VCaP (cell line): ENCODE measurements at regions not wholly inside any gene's neighbourhood (a gene's known extent, or its start where the extent isn't known, plus 50 kb on each side); places are given as distances from the start of the nearest gene placed in this dataset.

Experiments used
- H3K27ac ChIP-seq: fragments of 450-650 bp; 2 replicates; pipeline ENCODE4 v1.5.1; 2017
- TF ChIP-seq, protein P1 (sequence below): fragments of 450-650 bp; conservative IDR thresholded peaks from 2 replicates; pipeline ENCODE4 v1.5.1; 2017; ENCODE audit warnings: mild to moderate bottlenecking, moderate library complexity

DNA sequence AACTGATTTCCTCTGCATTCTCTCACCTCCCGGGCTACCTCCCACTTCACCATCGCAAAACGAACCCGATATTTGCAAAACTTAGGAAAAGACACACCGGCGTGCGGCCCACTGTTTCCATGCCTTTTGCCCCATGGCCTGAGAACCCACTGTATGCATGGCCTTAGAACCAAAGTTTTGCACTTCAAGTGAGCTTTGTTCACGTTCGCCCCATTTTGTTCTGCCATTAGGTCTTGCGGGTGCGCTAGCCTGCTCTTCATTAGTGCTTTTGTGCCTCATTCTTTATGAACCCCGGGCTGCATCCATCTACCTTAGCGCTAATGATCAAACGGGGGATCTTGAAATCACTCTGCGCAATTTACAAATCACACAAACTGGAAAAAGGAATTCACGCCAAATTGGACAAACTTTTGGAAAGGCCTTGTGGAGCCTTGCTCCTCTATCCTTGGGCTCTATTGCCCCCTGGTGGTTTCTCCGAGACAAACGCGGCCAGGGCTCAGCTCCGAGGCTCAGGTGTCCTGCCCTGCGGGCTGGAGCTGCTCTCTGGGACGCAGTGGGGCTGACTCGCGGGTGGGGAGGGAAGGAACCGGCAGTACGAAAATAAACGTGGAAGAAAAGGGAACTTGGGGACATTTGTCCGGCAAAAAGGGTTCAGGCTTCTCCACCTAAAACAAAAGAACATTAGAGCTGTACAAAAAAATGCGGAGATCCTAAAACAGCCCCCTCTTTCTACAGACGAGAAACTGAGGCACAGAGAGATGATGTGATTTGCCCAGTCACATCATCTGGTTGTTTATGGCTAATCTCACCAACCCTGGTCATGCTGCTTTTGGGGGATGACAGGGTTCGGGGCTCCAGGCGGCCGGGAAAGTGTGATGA lies 300.4 kb upstream of the NFE2L3 start:
- H3K27ac ChIP-seq = peak overlapping the region; percentile 93
- TF ChIP-seq, protein P1, sequence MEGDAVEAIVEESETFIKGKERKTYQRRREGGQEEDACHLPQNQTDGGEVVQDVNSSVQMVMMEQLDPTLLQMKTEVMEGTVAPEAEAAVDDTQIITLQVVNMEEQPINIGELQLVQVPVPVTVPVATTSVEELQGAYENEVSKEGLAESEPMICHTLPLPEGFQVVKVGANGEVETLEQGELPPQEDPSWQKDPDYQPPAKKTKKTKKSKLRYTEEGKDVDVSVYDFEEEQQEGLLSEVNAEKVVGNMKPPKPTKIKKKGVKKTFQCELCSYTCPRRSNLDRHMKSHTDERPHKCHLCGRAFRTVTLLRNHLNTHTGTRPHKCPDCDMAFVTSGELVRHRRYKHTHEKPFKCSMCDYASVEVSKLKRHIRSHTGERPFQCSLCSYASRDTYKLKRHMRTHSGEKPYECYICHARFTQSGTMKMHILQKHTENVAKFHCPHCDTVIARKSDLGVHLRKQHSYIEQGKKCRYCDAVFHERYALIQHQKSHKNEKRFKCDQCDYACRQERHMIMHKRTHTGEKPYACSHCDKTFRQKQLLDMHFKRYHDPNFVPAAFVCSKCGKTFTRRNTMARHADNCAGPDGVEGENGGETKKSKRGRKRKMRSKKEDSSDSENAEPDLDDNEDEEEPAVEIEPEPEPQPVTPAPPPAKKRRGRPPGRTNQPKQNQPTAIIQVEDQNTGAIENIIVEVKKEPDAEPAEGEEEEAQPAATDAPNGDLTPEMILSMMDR = peak; percentile 87

DNA sequence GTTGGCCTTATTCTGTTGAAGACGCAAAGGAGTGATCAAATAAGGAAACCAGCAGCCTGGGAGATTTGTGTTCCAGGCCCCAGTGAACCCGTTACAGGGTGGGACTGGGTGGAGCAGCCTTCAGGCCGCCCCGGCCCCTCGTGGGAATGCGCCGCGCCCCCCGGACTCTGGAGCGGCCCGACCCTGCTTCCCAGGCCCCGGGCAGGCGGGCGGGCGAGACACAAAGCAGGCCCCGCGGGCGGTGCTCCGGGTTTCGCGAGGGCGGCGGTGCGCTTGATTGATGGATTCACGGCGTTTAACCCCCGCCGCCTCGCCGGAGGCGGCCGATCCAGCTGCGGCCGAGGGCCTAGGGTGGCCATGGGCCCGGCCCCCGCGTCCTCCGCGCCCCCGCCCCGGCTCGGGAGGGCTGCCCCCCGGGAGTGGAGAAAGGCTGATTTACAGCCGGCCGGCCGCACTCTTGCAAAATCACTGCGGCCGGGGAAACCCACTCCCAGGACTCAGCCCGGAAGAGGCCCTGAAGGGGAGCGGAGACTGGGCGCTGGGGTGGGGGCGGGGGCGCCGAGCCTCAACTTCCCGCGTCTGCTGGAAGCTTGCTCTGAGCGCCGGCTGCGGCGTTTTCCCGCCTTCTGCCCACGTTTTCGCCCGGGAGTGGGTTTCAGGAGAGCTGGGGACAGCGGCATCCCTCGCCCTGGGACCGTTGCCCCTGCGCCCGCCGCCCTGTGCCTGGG lies 299.6 kb upstream of the NFE2L3 start:
- TF ChIP-seq, protein P1 = no peak
- H3K27ac ChIP-seq = peak overlapping the region; percentile 93; the same call in 1 of the 2 replicates

DNA sequence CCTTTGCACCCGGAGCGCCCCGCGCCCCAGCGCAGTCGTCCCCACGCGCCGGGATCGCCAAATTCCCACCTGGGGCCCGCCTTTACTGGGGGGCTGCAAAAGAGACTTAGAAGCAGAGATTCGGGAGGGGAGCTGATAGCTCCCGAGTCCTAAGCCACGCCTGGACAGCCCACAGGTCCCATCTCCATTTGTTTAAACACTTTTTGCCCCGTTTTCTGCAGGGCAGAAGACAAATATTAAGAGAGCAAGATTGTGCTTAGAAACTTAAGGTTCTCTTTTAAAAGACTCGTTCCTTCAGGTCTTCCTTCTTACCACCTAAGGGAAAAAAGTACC lies 299.1 kb upstream of the NFE2L3 start:
- TF ChIP-seq, protein P1 = no peak
- no peak overlapping the region; the same call in 1 of the 2 replicates for H3K27ac ChIP-seq

DNA sequence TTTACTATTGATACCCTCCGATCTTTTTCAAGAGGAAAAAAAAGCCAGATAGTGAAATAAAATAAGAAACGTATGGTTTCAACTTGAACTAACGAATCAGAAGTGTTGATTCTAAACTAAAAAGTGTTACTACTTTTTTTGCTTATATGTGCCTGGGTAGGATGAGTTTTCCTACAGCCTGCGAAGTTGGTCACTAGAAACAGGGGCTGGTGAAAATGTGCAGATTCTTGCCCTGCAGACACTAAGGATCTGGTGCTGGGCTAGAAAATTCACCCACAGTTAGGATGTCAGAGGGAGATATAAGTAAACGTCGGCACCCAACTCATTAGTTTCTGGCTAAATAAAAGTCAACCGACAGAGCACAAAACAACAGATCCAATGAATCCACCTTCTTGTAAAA lies 298.7 kb upstream of the NFE2L3 start:
- TF ChIP-seq, protein P1 = no peak
- H3K27ac ChIP-seq = no peak overlapping the region

DNA sequence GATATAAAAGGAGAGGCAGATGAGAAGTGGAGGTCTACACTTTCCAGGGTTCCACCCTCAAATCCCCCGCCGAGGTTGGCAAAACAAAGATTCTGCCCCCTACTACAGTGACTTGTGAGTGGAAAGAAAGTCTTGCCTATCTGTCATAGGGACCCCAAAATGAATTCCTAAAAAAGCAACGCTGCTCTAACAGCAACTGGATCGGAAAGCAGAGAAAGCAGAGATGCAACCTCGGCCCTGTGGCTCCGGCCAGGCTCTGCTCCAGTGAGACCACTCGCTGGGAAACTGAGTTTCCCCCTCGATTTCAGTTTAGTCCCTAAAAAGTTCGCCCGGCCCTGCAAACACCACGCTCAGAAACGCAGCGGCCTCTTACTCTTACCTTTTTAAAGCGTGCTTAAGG lies 297.9 kb upstream of the NFE2L3 start:
- H3K27ac ChIP-seq = peak overlapping the region; percentile 94
- TF ChIP-seq, protein P1 = no peak

DNA sequence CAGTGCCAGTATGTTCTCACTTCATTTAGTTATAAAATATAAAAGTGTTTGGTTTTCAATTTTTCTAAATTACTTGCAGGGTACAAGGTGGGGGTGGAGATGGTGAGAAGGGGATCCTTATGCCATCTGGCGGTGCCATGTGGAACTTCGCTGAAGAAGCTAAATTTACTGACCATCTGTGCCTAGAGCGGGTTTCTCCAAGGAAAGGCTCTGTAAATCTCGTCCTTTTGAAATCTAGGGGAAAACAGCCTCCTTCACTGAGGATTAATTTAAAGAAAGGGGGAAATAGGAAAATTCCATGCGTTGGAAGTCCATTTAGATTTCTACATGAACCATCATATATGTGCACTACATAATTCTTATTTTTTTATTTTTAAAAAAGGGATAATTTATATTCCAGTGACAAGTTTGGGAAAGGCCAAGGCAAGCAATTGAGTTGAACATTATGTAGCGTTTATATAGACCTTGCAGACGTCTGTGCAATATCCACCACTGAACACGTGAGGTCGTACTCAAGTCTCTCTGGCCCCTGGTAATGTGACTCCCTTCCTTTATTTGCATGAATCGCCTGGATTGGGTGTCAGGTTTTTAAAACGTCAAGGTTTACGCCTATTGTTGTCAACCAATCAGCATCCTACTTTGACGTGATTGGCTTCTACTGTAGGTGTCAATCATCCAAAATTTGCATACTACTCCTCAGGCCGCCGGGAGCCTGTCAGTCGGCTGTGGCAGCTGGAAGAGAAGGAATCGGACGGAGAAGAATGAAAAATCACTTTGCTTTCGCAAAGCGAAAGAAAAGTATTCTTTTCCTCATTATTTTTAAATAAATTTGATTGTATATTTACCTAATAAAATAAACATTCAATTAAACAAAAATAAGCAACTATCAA lies 297.1 kb upstream of the NFE2L3 start:
- peak overlapping the region; percentile 94 for H3K27ac ChIP-seq
- TF ChIP-seq, protein P1 = peak; percentile 77
